ENCODE measurements at regions not wholly inside any gene's neighbourhood (a gene's known extent, or its start where the extent isn't known, plus 50 kb on each side); places are given as distances from the start of the nearest gene placed in this dataset.

- no peak for TF ChIP-seq CTCF (IDR thresholded peaks at IDR 0.05)
- H3K4me1 ChIP-seq: no peaks in the 10 kb centered on the region
- DNase-seq (no peak), ATAC-seq (no peak)
- intact Hi-C loops (cut with DNase I): no loop called here
- H3K9me3 ChIP-seq: no peaks in the 10 kb centered on the region
- H3K36me3 ChIP-seq: no peaks in the 10 kb centered on the region
- H3K27ac ChIP-seq: no peak overlapping the region
- H3K27me3 ChIP-seq: no peaks in the 10 kb centered on the region
- no peak overlapping the region for H3K4me3 ChIP-seq
Measured at GRCh38 chr14:29271669-29272068, 505.1 kb downstream of the FOXG1 start.

GRCh38 chr14:29273513-29273912 is 506.9 kb downstream of the FOXG1 start:
- no peak overlapping the region for H3K4me3 ChIP-seq
- no peak for TF ChIP-seq CTCF (IDR thresholded peaks at IDR 0.05)
- intact Hi-C loops (cut with DNase I): no loop called here
- H3K4me1 ChIP-seq: no peaks in the 10 kb centered on the region
- no peak for DNase-seq
- H3K27me3 ChIP-seq: no peaks in the 10 kb centered on the region
- no peak overlapping the region for H3K27ac ChIP-seq
- ATAC-seq: no peak
- no peaks in the 10 kb centered on the region for H3K9me3 ChIP-seq
- H3K36me3 ChIP-seq: no peaks in the 10 kb centered on the region

GRCh38 chr14:29274890-29275596 is 508.5 kb downstream of the FOXG1 start:
- H3K4me1 ChIP-seq: no peaks in the 10 kb centered on the region
- no peak overlapping the region for H3K27ac ChIP-seq
- no peaks in the 10 kb centered on the region for H3K36me3 ChIP-seq
- H3K27me3 ChIP-seq: no peaks in the 10 kb centered on the region
- intact Hi-C loops (cut with DNase I): no loop called here
- H3K9me3 ChIP-seq: no peaks in the 10 kb centered on the region
- ATAC-seq (no peak), DNase-seq (no peak)
- TF ChIP-seq CTCF (IDR thresholded peaks at IDR 0.05): no peak
- no peak overlapping the region for H3K4me3 ChIP-seq

GRCh38 chr14:29278301-29279263 is 512.0 kb downstream of the FOXG1 start:
- Histone ChIP-seq H3K27ac (no peak overlapping the region), H3K36me3 (no peaks in the 10 kb centered on the region), H3K9me3 (no peaks in the 10 kb centered on the region), H3K27me3 (no peaks in the 10 kb centered on the region), H3K4me1 (no peaks in the 10 kb centered on the region), H3K4me3 (no peak overlapping the region)
- intact Hi-C loops (cut with DNase I): no loop called here
- no peak for TF ChIP-seq CTCF (IDR thresholded peaks at IDR 0.05)
- DNase-seq: no peak
- no peak for ATAC-seq

- ATAC-seq (no peak), DNase-seq (no peak)
- intact Hi-C loops (cut with DNase I): no loop called here
- TF ChIP-seq CTCF (IDR thresholded peaks at IDR 0.05): no peak
- Histone ChIP-seq H3K4me3 (no peak overlapping the region), H3K27me3 (no peaks in the 10 kb centered on the region), H3K9me3 (peaks cover 0 to 4% of the 10 kb centered on the region in 2 donors), H3K4me1 (no peaks in the 10 kb centered on the region), H3K36me3 (no peaks in the 10 kb centered on the region), H3K27ac (no peak overlapping the region)
Measured at GRCh38 chr14:29282169-29282568, 515.6 kb downstream of the FOXG1 start.

Measured in left lung (tissue), 4 donors.